IMR-90 (cell line): ENCODE measurements at regions not wholly inside any gene's neighbourhood (a gene's known extent, or its start where the extent isn't known, plus 50 kb on each side); places are given as distances from the start of the nearest gene placed in this dataset.

Source experiments
- ATAC-seq: fragments of 200-7000 bp; cut with Tn5 transposase; 2 replicates; pipeline ENCODE4 v1.9.1; 2020; ENCODE audit warnings: low read depth, mild to moderate bottlenecking, moderate library complexity
- BruUV-seq: library from RNA; stranded (reverse); fragments of 400-500 nt; replicated peaks from 2 replicates; lab custom pipeline; 2021; lab: Mats Ljungman, UMichigan
- CTCF ChIA-PET: fragments of 300-600 bp; formaldehyde crosslinking; extraction: SDS; loops from one replicate; lab custom pipeline; 2021; ENCODE audit warnings: antibody characterized with exemption; lab: Yijun Ruan, JAX
- POLR2A ChIA-PET: fragments of 300-600 bp; sonication (Branson Sonifier 250); formaldehyde crosslinking; loops from one replicate; lab custom pipeline; 2022; ENCODE audit warnings: antibody characterized with exemption; ENCODE audit not compliant: unreplicated experiment; lab: Charles Lee
- DNase-seq: peaks from one replicate; pipeline ENCODE4 v3.0.0; 2013
- H2AFZ ChIP-seq: replicated peaks from 2 replicates; pipeline ENCODE3; 2013; ENCODE audit warnings: low read length, mild to moderate bottlenecking; ENCODE audit not compliant: poor library complexity
- H2AK5ac ChIP-seq: 2 replicates; pipeline ENCODE4 v1.6.1; 2013; ENCODE audit warnings: low read depth, low read length, inconsistent platforms
- H2AK9ac ChIP-seq: replicated peaks from 2 replicates; pipeline ENCODE3; 2013; ENCODE audit warnings: mild to moderate bottlenecking, low read depth, low read length, moderate library complexity; ENCODE audit not compliant: poor library complexity
- H2BK120ac ChIP-seq: 2 replicates; pipeline ENCODE4 v1.6.1; 2013; ENCODE audit warnings: low read depth, low read length, inconsistent platforms
- H2BK15ac ChIP-seq: 3 replicates; pipeline ENCODE4 v1.6.1; 2013; ENCODE audit warnings: low read depth, low read length, inconsistent platforms
- H2BK20ac ChIP-seq: 2 replicates; pipeline ENCODE4 v1.6.1; 2013; ENCODE audit warnings: low read depth, mild to moderate bottlenecking, inconsistent platforms, low read length, moderate library complexity
- H2BK5ac ChIP-seq: 2 replicates; pipeline ENCODE4 v1.6.1; 2013; ENCODE audit warnings: mild to moderate bottlenecking, low read depth, low read length, inconsistent platforms; ENCODE audit not compliant: poor library complexity, severe bottlenecking
- H3K14ac ChIP-seq: replicated peaks from 2 replicates; pipeline ENCODE4 v1.6.1; 2013; ENCODE audit warnings: low read depth, low read length, inconsistent platforms
- H3K18ac ChIP-seq: 2 replicates; pipeline ENCODE4 v1.6.1; 2013; ENCODE audit warnings: low read depth, low read length, control low read depth
- H3K23ac ChIP-seq: 2 replicates; pipeline ENCODE4 v1.6.1; 2013; ENCODE audit warnings: low read depth, low read length, inconsistent platforms
- H3K27ac ChIP-seq: 2 replicates; pipeline ENCODE4 v1.5.1; 2013; ENCODE audit warnings: mild to moderate bottlenecking, control low read depth, low read length; ENCODE audit not compliant: insufficient read depth
- H3K27me3 ChIP-seq: 2 replicates; pipeline ENCODE4 v1.6.1; 2013; ENCODE audit warnings: low read length; ENCODE audit not compliant: control insufficient read depth, insufficient read depth
- H3K36me3 ChIP-seq: 2 replicates; pipeline ENCODE4 v1.6.1; 2013; ENCODE audit warnings: low read length, mixed read lengths; ENCODE audit not compliant: control insufficient read depth, insufficient read depth
- H3K4ac ChIP-seq: 2 replicates; pipeline ENCODE4 v1.6.1; 2013; ENCODE audit warnings: low read depth, low read length, inconsistent platforms
- H3K4me1 ChIP-seq: 2 replicates; pipeline ENCODE4 v1.6.1; 2013; ENCODE audit warnings: low read length, mixed read lengths; ENCODE audit not compliant: control insufficient read depth, insufficient read depth
- H3K4me2 ChIP-seq: 2 replicates; pipeline ENCODE4 v1.6.1; 2013; ENCODE audit warnings: low read depth, mild to moderate bottlenecking, control low read depth, low read length, moderate library complexity
- H3K4me3 ChIP-seq: 2 replicates; pipeline ENCODE4 v1.5.1; 2013; ENCODE audit warnings: low read depth, mild to moderate bottlenecking, control low read depth, low read length, moderate library complexity; ENCODE audit not compliant: insufficient read depth
- H3K56ac ChIP-seq: 2 replicates; pipeline ENCODE4 v1.6.1; 2013; ENCODE audit warnings: low read length, inconsistent platforms; ENCODE audit not compliant: insufficient read depth; ENCODE audit errors: extremely low read depth
- H3K79me1 ChIP-seq, 2 experiments: 2 replicates each; pipeline ENCODE4 v1.6.1; 2013; ENCODE audit warnings: low read length in 2 of 2, inconsistent platforms in 1 of 2, low read depth in 1 of 2
- H3K9ac ChIP-seq: 2 replicates; pipeline ENCODE4 v1.6.1; 2013; ENCODE audit warnings: low read depth, low read length, control low read depth
- H3K9me1 ChIP-seq: 2 replicates; pipeline ENCODE4 v1.6.1; 2013; ENCODE audit warnings: low read length, inconsistent platforms; ENCODE audit not compliant: insufficient read depth
- H3K9me3 ChIP-seq: 2 replicates; pipeline ENCODE4 v1.6.1; 2013; ENCODE audit warnings: low read length; ENCODE audit not compliant: control insufficient read depth, insufficient read depth
- H4K20me1 ChIP-seq: 2 replicates; pipeline ENCODE4 v1.6.1; 2013; ENCODE audit warnings: low read length, inconsistent platforms; ENCODE audit not compliant: insufficient read depth
- H4K5ac ChIP-seq: 2 replicates; pipeline ENCODE4 v1.6.1; 2013; ENCODE audit warnings: mild to moderate bottlenecking, low read depth, low read length, control low read depth
- H4K8ac ChIP-seq, 2 experiments: 2 replicates each; pipeline ENCODE4 v1.6.1; 2013; ENCODE audit warnings: low read depth in 2 of 2, low read length in 2 of 2, control low read depth in 1 of 2, inconsistent platforms in 1 of 2
- H4K91ac ChIP-seq: 2 replicates; pipeline ENCODE4 v1.6.1; 2013; ENCODE audit warnings: low read depth, low read length, inconsistent platforms; ENCODE audit not compliant: insufficient read depth
- BHLHE40 ChIP-seq: fragments of 150-350 bp; IDR thresholded peaks from 2 replicates; pipeline ENCODE4 v1.6.1; 2016; ENCODE audit warnings: mild to moderate bottlenecking, low read depth, low read length
- CEBPB ChIP-seq: IDR thresholded peaks from 2 replicates; pipeline ENCODE4 v1.6.1; 2012; ENCODE audit warnings: low read depth, low read length, improper control_type of control experiment
- CHD1 ChIP-seq: IDR thresholded peaks from 2 replicates; pipeline ENCODE4 v1.6.1; 2012; ENCODE audit warnings: low read depth, low read length, improper control_type of control experiment
- FOS ChIP-seq: fragments of 150-350 bp; IDR thresholded peaks from 2 replicates; pipeline ENCODE4 v1.6.1; 2016; ENCODE audit warnings: low read depth, low read length
- MAFK ChIP-seq: IDR thresholded peaks from 2 replicates; pipeline ENCODE4 v1.6.1; 2012; ENCODE audit warnings: low read depth, low read length, improper control_type of control experiment
- MAZ ChIP-seq: IDR thresholded peaks from 2 replicates; pipeline ENCODE4 v1.6.1; 2012; ENCODE audit warnings: low read depth, mild to moderate bottlenecking, low read length, improper control_type of control experiment, moderate library complexity, borderline replicate concordance
- MXI1 ChIP-seq: IDR thresholded peaks from 2 replicates; pipeline ENCODE4 v1.6.1; 2012; ENCODE audit warnings: low read depth, mild to moderate bottlenecking, low read length, moderate library complexity, borderline replicate concordance
- NFE2L2 ChIP-seq: fragments of 150-350 bp; IDR thresholded peaks from 2 replicates; pipeline ENCODE4 v1.6.1; 2016; ENCODE audit warnings: low read depth, mild to moderate bottlenecking, low read length
- POLR2A ChIP-seq: IDR thresholded peaks from 2 replicates; pipeline ENCODE4 v1.6.1; 2012; ENCODE audit warnings: mild to moderate bottlenecking, low read depth, low read length
- RAD21 ChIP-seq: IDR thresholded peaks from 2 replicates; pipeline ENCODE4 v1.6.1; 2012; ENCODE audit warnings: low read length, improper control_type of control experiment
- RCOR1 ChIP-seq: IDR thresholded peaks from 2 replicates; pipeline ENCODE4 v1.6.1; 2012; ENCODE audit warnings: mild to moderate bottlenecking, low read length, improper control_type of control experiment; ENCODE audit not compliant: insufficient replicate concordance
- RFX5 ChIP-seq: IDR thresholded peaks from 2 replicates; pipeline ENCODE4 v1.8.0; 2012; ENCODE audit warnings: low read depth, mild to moderate bottlenecking, low read length, moderate library complexity
- SMC3 ChIP-seq: fragments of 150-350 bp; IDR thresholded peaks from 2 replicates; pipeline ENCODE4 v1.6.1; 2016; ENCODE audit warnings: low read depth, mild to moderate bottlenecking, antibody characterized with exemption, low read length, moderate library complexity
- WGBS, 2 experiments: methylation state at CpG; one replicate each; pipeline versions ENCODE4 v1.1.5 to v1.1.7; 2013; ENCODE audit warnings: missing lambda C conversion rate in 2 of 2; ENCODE audit not compliant: insufficient read length in 1 of 2; ENCODE audit errors: extremely low coverage in 2 of 2; 5-methylcytosine and 5-hydroxymethylcytosine counted together
- dilution Hi-C: fragments of 300-500 bp; cut with HindIII; formaldehyde crosslinking; loops from one replicate; pipeline ENCODE4 v1.14.3; 2018; ENCODE audit warnings: low sequenced_read_pairs; ENCODE audit not compliant: unreplicated experiment
- in situ Hi-C: fragments of 300-500 bp; cut with MboI; formaldehyde crosslinking; loops from 3 replicates; pipeline ENCODE4 v1.14.3; 2019; ENCODE audit warnings: low sequenced_read_pairs, inconsistent platforms, mixed read lengths
- intact Hi-C: fragments of 100-400 bp; cut with micrococcal nuclease; formaldehyde crosslinking; loops from 2 replicates; pipeline ENCODE4 v1.10.0; 2022
- TF ChIP-seq, protein P1 (sequence below): conservative IDR thresholded peaks from 2 replicates; pipeline ENCODE4 v1.5.1; 2012; ENCODE audit warnings: mild to moderate bottlenecking, low read depth, low read length, improper control_type of control experiment
- TF ChIP-seq, protein P2 (sequence below): fragments of 150-350 bp; IDR thresholded peaks from 2 replicates; pipeline ENCODE4 v1.6.1; 2016; ENCODE audit warnings: low read depth, mild to moderate bottlenecking, low read length, moderate library complexity, borderline replicate concordance

DNA sequence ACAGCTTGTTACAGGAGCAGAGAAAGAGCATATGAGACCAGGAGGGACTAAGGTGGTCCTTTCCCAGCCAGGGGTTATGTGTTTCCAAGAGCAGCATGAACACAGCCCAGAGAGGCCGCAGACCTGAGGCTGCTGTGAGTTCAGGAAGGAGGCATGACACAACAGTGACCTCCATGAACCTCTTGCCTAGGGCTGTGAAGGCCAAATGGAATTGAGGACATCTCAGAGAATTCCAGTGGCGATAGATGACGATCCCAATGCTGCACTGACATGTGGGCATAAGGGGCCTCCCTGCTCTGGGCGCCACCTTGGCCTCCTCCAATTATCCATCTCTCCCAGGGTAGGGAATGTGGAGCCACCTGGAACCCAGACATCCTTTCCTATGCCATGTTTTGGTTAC, 79.9 kb upstream of the FUCA2 start:
- BruUV-seq = no TSS peak
- ATAC-seq = no peak
- no peak overlapping the region for H3K14ac ChIP-seq
- no peak overlapping the region for H3K56ac ChIP-seq
- H3K4me1 ChIP-seq = peaks cover 7% of the 10 kb centered on the region
- H4K20me1 ChIP-seq = no peaks in the 10 kb centered on the region
- peak overlapping the region; percentile 21; the same call in 1 of the 2 replicates for H2AK5ac ChIP-seq
- 100% methylated on average over 3 of the region's 4 CpGs; no CpG with 5 or more reads in 1 of the 2 experiments for WGBS, 2 experiments
- no peak overlapping the region for H2BK120ac ChIP-seq
- H2AFZ ChIP-seq = no peak overlapping the region
- dilution Hi-C loops (no loop called here), intact Hi-C loops (no loop called here), in situ Hi-C loops (no loop called here)
- ChIA-PET CTCF (no interaction called here), POLR2A (no interaction called here)
- DNase-seq = no peak
- no peaks in the 10 kb centered on the region for H3K36me3 ChIP-seq
- H3K4me3 ChIP-seq = no peak overlapping the region
- 0 out of 2 replicates have a peak overlapping the region, but pooled peaks have one; percentile 16 for H3K4ac ChIP-seq
- H2BK5ac ChIP-seq = no peak overlapping the region
- no peak overlapping the region for H4K8ac ChIP-seq
- no peak overlapping the region for H3K9ac ChIP-seq
- H3K27ac ChIP-seq = no peak overlapping the region
- no peak overlapping the region for H3K4me2 ChIP-seq
- no peak overlapping the region for H4K91ac ChIP-seq
- no peak overlapping the region for H2AK9ac ChIP-seq
- H3K9me1 ChIP-seq = peaks cover 3% of the 10 kb centered on the region; the same call in 1 of the 2 replicates
- no peak for TF ChIP-seq MAFK
- TF ChIP-seq RFX5 = no peak
- TF ChIP-seq FOS = no peak
- no peak for TF ChIP-seq SMC3
- TF ChIP-seq NFE2L2 = no peak
- TF ChIP-seq, protein P1, sequence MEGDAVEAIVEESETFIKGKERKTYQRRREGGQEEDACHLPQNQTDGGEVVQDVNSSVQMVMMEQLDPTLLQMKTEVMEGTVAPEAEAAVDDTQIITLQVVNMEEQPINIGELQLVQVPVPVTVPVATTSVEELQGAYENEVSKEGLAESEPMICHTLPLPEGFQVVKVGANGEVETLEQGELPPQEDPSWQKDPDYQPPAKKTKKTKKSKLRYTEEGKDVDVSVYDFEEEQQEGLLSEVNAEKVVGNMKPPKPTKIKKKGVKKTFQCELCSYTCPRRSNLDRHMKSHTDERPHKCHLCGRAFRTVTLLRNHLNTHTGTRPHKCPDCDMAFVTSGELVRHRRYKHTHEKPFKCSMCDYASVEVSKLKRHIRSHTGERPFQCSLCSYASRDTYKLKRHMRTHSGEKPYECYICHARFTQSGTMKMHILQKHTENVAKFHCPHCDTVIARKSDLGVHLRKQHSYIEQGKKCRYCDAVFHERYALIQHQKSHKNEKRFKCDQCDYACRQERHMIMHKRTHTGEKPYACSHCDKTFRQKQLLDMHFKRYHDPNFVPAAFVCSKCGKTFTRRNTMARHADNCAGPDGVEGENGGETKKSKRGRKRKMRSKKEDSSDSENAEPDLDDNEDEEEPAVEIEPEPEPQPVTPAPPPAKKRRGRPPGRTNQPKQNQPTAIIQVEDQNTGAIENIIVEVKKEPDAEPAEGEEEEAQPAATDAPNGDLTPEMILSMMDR = no peak
- no peak for TF ChIP-seq RAD21
- no peak for TF ChIP-seq CHD1
- TF ChIP-seq MXI1 = no peak
- TF ChIP-seq MAZ = no peak
- TF ChIP-seq BHLHE40 = no peak
- no peak for TF ChIP-seq POLR2A
- TF ChIP-seq RCOR1 = no peak
- no peak for TF ChIP-seq CEBPB
- TF ChIP-seq, protein P2, sequence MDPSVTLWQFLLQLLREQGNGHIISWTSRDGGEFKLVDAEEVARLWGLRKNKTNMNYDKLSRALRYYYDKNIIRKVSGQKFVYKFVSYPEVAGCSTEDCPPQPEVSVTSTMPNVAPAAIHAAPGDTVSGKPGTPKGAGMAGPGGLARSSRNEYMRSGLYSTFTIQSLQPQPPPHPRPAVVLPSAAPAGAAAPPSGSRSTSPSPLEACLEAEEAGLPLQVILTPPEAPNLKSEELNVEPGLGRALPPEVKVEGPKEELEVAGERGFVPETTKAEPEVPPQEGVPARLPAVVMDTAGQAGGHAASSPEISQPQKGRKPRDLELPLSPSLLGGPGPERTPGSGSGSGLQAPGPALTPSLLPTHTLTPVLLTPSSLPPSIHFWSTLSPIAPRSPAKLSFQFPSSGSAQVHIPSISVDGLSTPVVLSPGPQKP = no peak
- H3K18ac ChIP-seq = no peak overlapping the region
- H2BK15ac ChIP-seq = no peak overlapping the region
- H3K27me3 ChIP-seq = no peaks in the 10 kb centered on the region
- H4K5ac ChIP-seq = no peak overlapping the region
- no peak overlapping the region for H2BK20ac ChIP-seq
- no peak overlapping the region for H3K23ac ChIP-seq
- no peaks in the 10 kb centered on the region for H3K9me3 ChIP-seq
- H3K79me1 ChIP-seq = peaks cover 0 to 8% of the 10 kb centered on the region in 2 experiments; a peak in 1 of 4 replicates
